Stimulated activated CD8-positive, alpha-beta memory T cell treated with anti-CD3 and anti-CD28 coated beads, Interleukin-7, amount 100 ng/mL, for 4 hours (primary cell): ENCODE measurements at regions not wholly inside any gene's neighbourhood (a gene's known extent, or its start where the extent isn't known, plus 50 kb on each side); places are given as distances from the start of the nearest gene placed in this dataset.
"Not testable (repeated sequence)": the region's sequence is repeated elsewhere in the genome, so short reads cannot be mapped to it uniquely, and the experiment has no call there.

Source experiments
- DNase-seq, 2 donors: peaks; one replicate each; pipeline ENCODE4 v3.0.0-alpha.2; 2020; ENCODE audit warnings: low read depth in 2 of 2

DNA sequence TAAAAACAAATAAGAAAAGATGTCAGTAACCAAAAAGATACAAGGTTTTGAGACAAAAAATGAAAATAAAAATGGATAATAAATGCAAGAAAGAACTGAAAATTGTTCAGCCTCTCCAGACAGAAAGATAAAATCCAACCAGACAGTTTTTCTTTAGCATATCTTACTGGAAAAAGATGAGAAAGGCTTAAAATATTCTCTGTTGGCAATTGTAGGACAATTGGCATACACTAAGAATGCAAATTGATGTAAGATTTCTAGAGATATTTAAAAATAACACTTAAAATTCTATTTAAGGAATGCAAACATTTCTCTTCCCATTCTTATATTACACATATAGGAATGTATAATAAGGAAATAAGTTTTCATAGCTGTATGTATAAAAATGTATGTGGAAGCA, 590.6 kb downstream of the DSC3 start:
- DNase-seq, result no peak

- DNase-seq, result no peak
Measured at GRCh38 chr18:30450927-30451326, 591.6 kb downstream of the DSC3 start.

DNA sequence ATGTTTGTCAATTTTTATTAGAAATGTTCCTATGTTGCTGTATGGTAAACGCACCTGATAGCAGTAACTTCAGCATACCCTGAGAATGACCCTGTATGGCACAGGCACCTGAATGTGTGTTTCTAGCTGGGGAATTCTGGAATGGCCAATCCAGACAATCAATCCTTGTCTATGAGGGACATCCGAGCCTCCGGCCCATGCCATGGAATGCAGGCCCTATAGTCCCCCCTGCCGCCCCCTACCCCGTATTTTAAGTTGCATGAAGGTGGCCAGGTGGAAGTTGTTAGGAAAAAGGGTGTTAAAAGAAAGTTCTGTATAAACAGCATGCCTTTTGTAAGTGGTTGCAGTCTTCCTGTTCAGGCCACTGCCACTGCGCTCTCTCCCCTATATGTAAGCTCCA, 595.9 kb downstream of the DSC3 start:
- DNase-seq, result no peak

- DNase-seq, result no peak
Measured at GRCh38 chr18:30444544-30444943, 598.0 kb downstream of the DSC3 start.

DNA sequence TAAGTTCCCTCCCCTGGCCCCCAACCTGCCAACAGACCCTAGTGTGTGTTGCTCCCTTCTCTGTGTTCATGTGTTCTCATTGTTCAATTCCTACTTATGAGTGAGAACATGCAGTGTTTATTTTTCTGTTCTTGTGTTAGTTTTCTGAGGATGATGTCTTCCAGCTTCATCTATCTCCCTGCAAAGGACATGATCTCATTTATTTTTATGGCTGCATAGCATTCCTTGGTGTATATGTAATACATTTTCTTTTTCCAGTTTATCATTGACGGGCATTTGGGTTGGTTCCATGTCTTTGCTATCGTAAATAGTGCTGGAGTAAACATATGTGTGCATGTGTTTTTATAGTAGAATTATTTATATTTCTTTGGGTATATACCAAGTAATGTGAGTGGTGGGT, 602.2 kb downstream of the DSC3 start:
- no peak for DNase-seq

GRCh38 chr18:30439174-30439573, 603.4 kb downstream of the DSC3 start:
- no peak for DNase-seq

GRCh38 chr18:30432349-30432748, 610.2 kb downstream of the DSC3 start:
- no peak for DNase-seq

- DNase-seq, result not testable (repeated sequence)
Measured at GRCh38 chr18:30419399-30419798, 623.1 kb downstream of the DSC3 start.

DNA sequence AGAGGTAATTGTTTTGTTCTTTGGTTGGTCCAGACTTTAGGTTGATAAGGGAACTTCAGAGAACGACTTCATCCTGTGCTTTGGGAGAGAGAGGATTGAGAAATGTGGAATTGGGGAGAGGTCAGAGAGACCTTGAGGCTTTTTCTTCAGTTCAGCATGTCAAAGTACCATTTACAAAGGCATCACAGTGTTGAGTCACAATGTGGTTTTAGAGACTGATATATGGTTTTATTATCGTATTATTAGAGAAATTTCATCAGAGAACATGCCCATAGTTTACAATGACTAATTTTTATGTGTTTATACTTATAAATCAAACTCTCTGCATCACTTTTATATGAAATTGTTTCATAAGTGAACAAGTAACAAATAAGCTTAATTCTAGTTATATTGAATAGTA, 626.6 kb downstream of the DSC3 start:
- DNase-seq, result no peak

- no peak for DNase-seq
Measured at GRCh38 chr18:30409120-30409519, 633.4 kb downstream of the DSC3 start.

DNA sequence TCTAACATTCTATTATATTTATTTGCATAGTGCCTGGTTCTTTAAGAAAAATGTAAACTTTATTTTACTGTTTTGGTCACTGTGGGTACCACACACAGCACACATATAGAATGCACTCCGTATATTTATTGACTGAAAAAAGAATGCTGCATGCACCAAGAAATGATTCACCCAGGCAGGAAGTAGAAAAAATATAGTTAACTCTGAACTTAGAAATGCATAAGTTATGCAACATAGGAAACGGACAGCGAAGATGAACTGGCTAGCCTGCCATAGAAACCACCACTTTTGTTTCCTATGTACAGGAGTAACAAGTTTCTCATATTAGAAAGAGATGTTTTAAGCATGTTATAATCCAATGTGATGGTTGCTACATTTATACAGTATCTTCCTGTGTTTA, 635.8 kb downstream of the DSC3 start:
- DNase-seq, result no peak

GRCh38 chr18:30405038-30405437, 637.5 kb downstream of the DSC3 start:
- no peak for DNase-seq

DNA sequence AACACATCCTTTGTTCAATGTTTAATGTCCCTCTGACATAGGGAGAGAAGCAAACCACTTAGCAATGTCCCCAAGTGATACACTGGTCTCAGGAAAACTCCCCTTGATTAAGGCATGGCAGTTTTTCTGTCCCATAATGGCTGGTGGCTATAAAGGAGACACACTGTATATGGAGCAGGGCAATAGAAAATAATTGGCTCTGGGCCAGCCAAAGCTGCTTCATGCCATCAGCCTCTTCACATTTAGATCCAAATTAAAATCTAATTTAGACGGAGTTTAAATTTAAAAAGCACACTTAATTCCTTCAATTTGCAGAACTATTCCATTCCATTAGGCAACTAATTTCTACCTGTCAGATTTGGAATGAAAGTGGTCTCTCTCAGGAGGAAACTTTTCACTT, 638.1 kb downstream of the DSC3 start:
- no peak for DNase-seq

DNA sequence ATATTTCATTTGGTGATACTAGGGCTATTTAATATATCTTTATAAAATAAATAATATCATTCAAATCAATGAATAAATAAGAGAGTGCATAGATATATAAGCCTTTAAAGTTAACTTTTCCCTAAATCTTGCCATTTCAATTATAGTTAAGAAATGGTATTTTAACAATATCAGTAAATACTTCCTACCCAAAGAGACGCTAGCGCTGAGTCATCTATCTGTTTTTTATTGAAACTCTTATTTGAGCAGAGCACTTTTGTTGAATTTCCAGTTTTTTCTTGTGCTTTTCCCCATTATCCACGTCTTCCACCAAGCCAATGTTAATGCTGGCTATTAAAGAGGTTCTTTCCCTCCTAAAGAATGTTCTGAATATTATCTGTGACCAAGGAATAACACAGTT, 639.3 kb downstream of the DSC3 start:
- DNase-seq, result no peak

DNA sequence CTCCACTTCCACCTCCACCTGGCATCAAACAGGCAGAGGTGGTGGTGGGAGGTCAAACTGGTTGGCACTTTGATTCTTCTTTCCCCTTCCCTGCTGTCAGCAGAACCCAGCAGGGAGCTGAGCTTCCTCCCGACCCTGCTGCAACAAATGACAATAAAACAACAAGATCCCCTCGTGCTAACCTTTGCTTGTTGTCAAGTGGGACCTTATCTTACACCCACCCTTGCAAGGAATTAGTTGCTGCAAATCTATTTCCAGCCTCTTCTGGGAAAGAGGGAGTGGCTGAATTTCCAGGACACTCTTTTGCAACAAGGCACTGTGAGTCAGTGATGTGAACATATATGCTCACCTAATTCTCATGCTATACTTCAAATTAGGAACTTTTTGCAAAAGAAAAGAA, 655.1 kb downstream of the DSC3 start:
- DNase-seq, result no peak

- DNase-seq, result no peak
Measured at GRCh38 chr18:30386624-30387023, 655.9 kb downstream of the DSC3 start.

GRCh38 chr18:30385684-30386083, 656.9 kb downstream of the DSC3 start:
- DNase-seq, result no peak

- DNase-seq, result no peak
Measured at GRCh38 chr18:30381826-30382225, 660.7 kb downstream of the DSC3 start.

DNA sequence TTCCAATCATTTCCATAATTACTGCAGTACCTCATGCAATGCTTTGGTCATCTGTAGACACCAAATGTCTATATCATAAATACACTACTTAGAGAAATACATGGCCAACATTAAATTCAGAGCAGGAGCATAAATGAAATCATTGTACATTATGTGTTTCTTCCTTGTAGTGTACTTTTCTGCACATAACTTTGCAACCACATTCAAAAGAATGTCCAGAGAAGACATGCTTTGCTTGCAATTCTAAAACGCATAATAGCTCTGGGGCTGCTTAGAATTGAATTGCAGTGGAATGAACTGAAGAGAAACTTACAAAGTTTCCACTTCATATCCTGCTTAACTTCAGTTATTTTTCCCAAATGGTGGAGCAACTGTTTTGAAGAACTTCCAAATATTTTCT, 664.4 kb downstream of the DSC3 start:
- DNase-seq, result no peak

DNA sequence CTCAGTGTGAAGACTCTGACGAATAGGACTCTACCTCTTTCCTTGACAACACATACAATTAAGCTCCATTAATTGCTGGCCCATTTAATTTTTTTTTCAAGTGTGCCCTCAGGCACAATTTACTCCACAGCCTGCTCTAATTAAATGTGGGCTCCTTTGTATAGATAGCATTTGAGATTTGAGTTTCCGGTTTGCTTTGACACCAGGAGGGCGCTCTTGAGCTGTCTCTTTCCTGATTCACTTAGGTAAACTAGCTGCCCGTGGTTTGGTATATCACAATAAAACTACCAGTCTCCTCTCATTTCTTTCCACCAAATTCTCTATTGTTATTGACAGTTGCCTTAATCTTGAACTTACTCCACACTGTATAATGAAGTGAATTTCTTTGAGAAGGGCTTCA, 666.0 kb downstream of the DSC3 start:
- no peak for DNase-seq

- DNase-seq, result no peak
Measured at GRCh38 chr18:30361864-30362540, 680.5 kb downstream of the DSC3 start.

DNA sequence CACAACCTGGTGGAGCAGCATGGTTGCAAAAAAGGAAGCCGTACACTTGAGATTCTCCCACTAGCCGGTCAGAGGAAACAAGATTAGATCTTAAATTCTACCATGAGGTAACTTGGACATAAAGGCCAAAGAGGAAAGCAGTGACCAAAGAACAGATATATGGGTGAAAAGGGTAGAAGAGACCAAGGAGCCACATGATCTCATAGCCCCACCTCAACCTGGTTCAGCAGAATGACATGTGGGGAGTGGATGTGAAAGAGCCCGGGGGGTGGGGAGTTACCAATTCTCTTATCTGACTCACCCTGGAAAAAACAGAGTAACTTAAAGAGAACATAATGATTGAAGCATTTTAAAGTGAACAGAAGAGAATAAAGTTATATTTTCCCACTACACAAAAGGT, 683.0 kb downstream of the DSC3 start:
- DNase-seq, result no peak

- DNase-seq, result no peak
Measured at GRCh38 chr18:30358555-30358954, 684.0 kb downstream of the DSC3 start.

- DNase-seq, result no peak
Measured at GRCh38 chr18:30352551-30353168, 689.9 kb downstream of the DSC3 start.
